ENCODE measurements at regions not wholly inside any gene's neighbourhood (a gene's known extent, or its start where the extent isn't known, plus 50 kb on each side); places are given as distances from the start of the nearest gene placed in this dataset.

DNA sequence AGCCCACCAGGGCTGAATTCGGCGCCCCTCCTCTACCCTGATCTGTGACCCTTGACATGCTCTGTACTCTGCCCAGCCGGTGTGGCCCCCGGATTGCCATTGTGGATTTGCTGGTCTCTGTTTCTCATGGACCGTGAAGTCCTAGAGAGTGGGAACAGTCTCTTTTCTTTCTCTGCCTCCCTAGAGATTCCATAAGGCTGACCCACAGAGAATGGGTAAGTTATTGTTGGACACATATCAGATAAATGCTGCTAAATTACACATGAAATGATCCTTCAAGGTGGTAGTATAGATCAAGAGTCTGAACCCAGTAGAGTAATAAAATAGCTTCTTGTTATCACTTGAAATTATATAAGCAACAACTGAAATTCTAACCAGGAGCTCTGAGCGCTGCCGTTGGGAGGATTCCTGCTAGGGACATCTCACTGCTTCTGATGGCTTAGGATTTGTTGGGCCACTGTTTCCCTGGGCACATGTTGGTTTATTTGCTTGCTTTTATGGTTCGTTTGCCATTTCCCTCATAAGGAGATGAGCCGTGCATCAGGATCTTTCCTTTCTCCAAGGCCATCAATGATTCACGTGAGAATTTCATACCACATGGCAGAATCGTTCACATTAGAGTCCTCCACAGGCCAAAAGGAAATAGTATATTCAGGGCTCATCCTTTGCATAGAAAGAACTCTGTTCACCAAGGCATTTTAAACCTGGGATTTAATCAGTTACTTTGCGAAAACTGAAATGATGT lies 111.9 kb downstream of the ZBTB18 start:
- no peak for DNase-seq (ENCODE audit: low read depth)
- no peak for TF ChIP-seq CTCF (IDR thresholded peaks at IDR 0.05; ENCODE audit: low read depth, low read length, missing control alignments)
- H3K4me3 ChIP-seq (ENCODE audit: low read depth, low read length) = no peak overlapping the region

DNA sequence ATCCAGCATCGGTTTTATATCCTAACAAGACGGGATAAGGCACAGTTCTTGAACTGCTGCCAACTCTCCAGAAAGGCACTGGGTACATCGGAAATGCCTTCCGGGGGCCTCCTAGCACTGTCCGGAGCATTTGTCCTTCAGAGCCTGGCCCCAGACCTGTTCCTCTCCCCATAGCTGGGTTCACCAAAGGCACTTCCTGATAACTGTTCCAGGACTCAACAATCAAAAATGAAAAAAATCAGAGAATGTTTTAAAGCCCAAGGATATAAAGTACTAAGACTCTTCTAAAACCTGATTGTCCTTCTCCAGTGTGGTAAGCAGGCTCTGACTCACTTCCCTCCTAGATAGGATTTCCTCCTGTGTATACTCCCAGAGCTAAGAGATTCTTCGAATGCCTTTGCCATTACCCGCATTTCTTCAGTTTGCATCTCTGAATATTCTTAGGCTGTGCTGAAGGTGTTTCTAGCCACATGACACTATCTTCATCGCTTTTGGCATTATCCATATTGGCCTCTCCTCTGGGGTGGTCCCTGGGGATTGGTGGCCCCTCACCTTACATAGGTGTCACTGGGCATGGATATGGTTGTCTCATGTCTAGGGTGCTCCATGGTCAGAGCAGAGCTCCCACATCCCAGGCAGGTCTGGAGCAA lies 112.9 kb downstream of the ZBTB18 start:
- DNase-seq (ENCODE audit: low read depth) = no peak
- no peak overlapping the region for H3K4me3 ChIP-seq (ENCODE audit: low read depth, low read length)
- no peak for TF ChIP-seq CTCF (IDR thresholded peaks at IDR 0.05; ENCODE audit: low read depth, low read length, missing control alignments)

GRCh38 chr1:244164511-244164890 lies 113.4 kb downstream of the ZBTB18 start:
- no peak overlapping the region for H3K4me3 ChIP-seq (ENCODE audit: low read depth, low read length)
- TF ChIP-seq CTCF (IDR thresholded peaks at IDR 0.05; ENCODE audit: low read depth, low read length, missing control alignments) = no peak
- DNase-seq (ENCODE audit: low read depth) = no peak

- no peak for TF ChIP-seq CTCF (IDR thresholded peaks at IDR 0.05; ENCODE audit: low read depth, low read length, missing control alignments)
- DNase-seq (ENCODE audit: low read depth) = no peak
Observed at GRCh38 chr1:244165021-244165420, 113.9 kb downstream of the ZBTB18 start.

GRCh38 chr1:244165701-244166100 lies 114.6 kb downstream of the ZBTB18 start:
- no peak for TF ChIP-seq CTCF (IDR thresholded peaks at IDR 0.05; ENCODE audit: low read depth, low read length, missing control alignments)
- no peak overlapping the region for H3K4me3 ChIP-seq (ENCODE audit: low read depth, low read length)
- DNase-seq (ENCODE audit: low read depth) = no peak

More at GRCh38 chr1:244165021-244165420, 113.9 kb downstream of the ZBTB18 start:
- no peak overlapping the region for H3K4me3 ChIP-seq (ENCODE audit: low read depth, low read length)

DNA sequence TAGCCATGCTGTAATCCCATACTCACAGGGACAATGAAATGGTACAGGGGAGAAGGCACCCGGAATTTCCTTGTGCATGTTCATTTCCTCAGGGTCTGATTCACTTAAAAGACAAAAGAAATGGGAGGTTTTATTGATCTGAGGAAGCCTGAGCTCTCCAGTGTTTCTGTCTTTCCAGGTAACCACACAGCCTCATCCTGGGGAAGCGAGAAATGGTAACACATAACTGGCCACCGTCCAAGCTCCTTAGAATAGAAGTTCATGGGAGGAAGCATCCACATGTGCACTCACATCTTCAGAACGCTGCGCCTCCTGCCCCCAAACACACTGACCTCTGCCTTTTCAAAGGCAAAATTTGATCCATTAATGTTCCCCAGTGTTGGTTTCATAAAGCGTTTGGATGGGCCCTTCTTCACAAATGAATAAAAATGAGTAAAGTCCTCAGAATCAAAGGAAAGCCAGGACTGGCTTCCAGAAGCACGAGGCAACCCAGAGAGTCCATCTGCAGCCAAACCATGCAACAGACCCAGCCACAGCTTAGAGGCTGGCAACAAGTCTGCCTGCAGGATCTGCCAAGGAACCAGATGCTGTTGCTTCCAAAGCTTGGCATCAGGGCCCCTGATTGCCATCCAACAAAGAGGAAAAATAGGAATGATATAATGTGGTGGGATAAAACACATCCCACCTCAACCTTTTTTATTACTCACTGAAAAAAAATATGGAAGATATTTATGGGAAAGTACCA lies 120.3 kb downstream of the ZBTB18 start:
- TF ChIP-seq CTCF (IDR thresholded peaks at IDR 0.05; ENCODE audit: low read depth, low read length, missing control alignments) = no peak
- no peak for DNase-seq (ENCODE audit: low read depth)
- no peak overlapping the region for H3K4me3 ChIP-seq (ENCODE audit: low read depth, low read length)
